SK-N-SH (cell line): ENCODE measurements at regions not wholly inside any gene's neighbourhood (a gene's known extent, or its start where the extent isn't known, plus 50 kb on each side); places are given as distances from the start of the nearest gene placed in this dataset.

Experiments
- CTCF ChIA-PET: fragments of 300-600, 350-600 bp; formaldehyde crosslinking; extraction: SDS; loops from one replicate; lab custom pipeline; 2021; lab: Yijun Ruan, JAX
- POLR2A ChIA-PET: fragments of 350-600 bp; sonication (Branson Sonifier 250); formaldehyde crosslinking; extraction: SDS; loops from one replicate; lab custom pipeline; 2020; ENCODE audit warnings: antibody characterized with exemption, inconsistent platforms; lab: Yijun Ruan, JAX
- DNase-seq: peaks from one replicate; pipeline ENCODE4 v3.0.0; 2012
- H2AFZ ChIP-seq: fragments of 200-600 bp; sonication (generic); 2 replicates; pipeline ENCODE4 v1.8.1; 2016; ENCODE audit warnings: antibody characterized with exemption, mild to moderate bottlenecking, low read depth
- H3F3A ChIP-seq: fragments of 200-600 bp; sonication (generic); replicated peaks from 2 replicates; pipeline ENCODE3; 2016; ENCODE audit warnings: antibody characterized with exemption, mild to moderate bottlenecking; ENCODE audit not compliant: insufficient read depth
- H3K27ac ChIP-seq, 2 experiments: fragments of 200-500 bp in 1 of 2; fragments of 200-600 bp in 1 of 2; sonication (Bioruptor generic) in 1 of 2; sonication (generic), shearing (Covaris generic) in 1 of 2; 2 replicates each; pipeline versions ENCODE4 v1.5.1 to v1.6.1; 2014 to 2016; ENCODE audit warnings: low read depth in 2 of 2, inconsistent platforms in 1 of 2, low read length in 1 of 2, mild to moderate bottlenecking in 1 of 2, mixed read lengths in 1 of 2
- H3K27me3 ChIP-seq: fragments of 200-600 bp; sonication (generic), shearing (Covaris generic); 2 replicates; pipeline ENCODE4 v1.6.1; 2016; ENCODE audit warnings: mixed run types; ENCODE audit not compliant: insufficient read depth
- H3K36me3 ChIP-seq, 2 experiments: fragments of 200-500 bp in 1 of 2; fragments of 200-600 bp in 1 of 2; sonication (Bioruptor generic) in 1 of 2; sonication (generic) in 1 of 2; replicated peaks in 1 of 2; 2 replicates each; pipeline versions ENCODE3 to v1.5.1; 2014 to 2016; ENCODE audit warnings: low read length in 1 of 2, mild to moderate bottlenecking in 1 of 2; ENCODE audit not compliant: insufficient read depth in 2 of 2, control insufficient read depth in 1 of 2
- H3K4me1 ChIP-seq, 2 experiments: fragments of 200-500 bp in 1 of 2; fragments of 200-600 bp in 1 of 2; sonication (Bioruptor generic) in 1 of 2; sonication (generic), shearing (Covaris generic) in 1 of 2; 2 replicates each; pipeline versions ENCODE4 v1.5.1 to v1.6.1; 2014 to 2016; ENCODE audit warnings: low read depth in 1 of 2, low read length in 1 of 2, mixed run types in 1 of 2; ENCODE audit not compliant: insufficient read depth in 2 of 2, control insufficient read depth in 1 of 2
- H3K4me2 ChIP-seq: fragments of 200-600 bp; sonication (generic), shearing (Covaris generic); 2 replicates; pipeline ENCODE4 v1.6.1; 2017; ENCODE audit warnings: mixed run types
- H3K4me3 ChIP-seq, 2 experiments: fragments of 200-500 bp in 1 of 2; fragments of 200-600 bp in 1 of 2; sonication (Bioruptor generic) in 1 of 2; sonication (generic), shearing (Covaris generic) in 1 of 2; 2 replicates each; pipeline versions ENCODE4 v1.5.1 to v1.8.1; 2014 to 2016; ENCODE audit warnings: low read depth in 2 of 2, inconsistent platforms in 1 of 2, low read length in 1 of 2, mild to moderate bottlenecking in 1 of 2, mixed read lengths in 1 of 2, moderate library complexity in 1 of 2
- H3K79me2 ChIP-seq: fragments of 200-600 bp; sonication (generic); 2 replicates; pipeline ENCODE4 v1.8.1; 2017; ENCODE audit warnings: mild to moderate bottlenecking; ENCODE audit not compliant: insufficient read depth
- H3K9ac ChIP-seq: fragments of 200-600 bp; sonication (generic); 2 replicates; pipeline ENCODE4 v1.6.1; 2017; ENCODE audit warnings: mixed run types
- H3K9me2 ChIP-seq: fragments of 200-600 bp; sonication (generic); 2 replicates; pipeline ENCODE4 v1.6.1; 2017; ENCODE audit warnings: mixed run types
- H3K9me3 ChIP-seq: fragments of 200-600 bp; sonication (generic); 2 replicates; pipeline ENCODE4 v1.6.1; 2017; ENCODE audit warnings: mixed run types, mild to moderate bottlenecking, moderate library complexity
- H4K20me1 ChIP-seq: fragments of 200-600 bp; sonication (generic); 2 replicates; pipeline ENCODE4 v1.6.1; 2017; ENCODE audit warnings: mild to moderate bottlenecking, mixed run types; ENCODE audit not compliant: insufficient read depth
- ELF1 ChIP-seq: IDR thresholded peaks from 2 replicates; pipeline ENCODE4 v1.4.0; 2012
- EP300 ChIP-seq, 2 experiments: IDR thresholded peaks; 2 replicates each; pipeline versions ENCODE4 v1.4.0 to v1.6.1; 2012; ENCODE audit warnings: borderline replicate concordance in 1 of 2, low read depth in 1 of 2, low read length in 1 of 2
- FOXJ3 ChIP-seq: sonication (generic); formaldehyde crosslinking; IDR thresholded peaks from 2 replicates; pipeline ENCODE4 v1.5.1; 2020; ENCODE audit warnings: mild to moderate bottlenecking, missing genetic modification reagents
- MAX ChIP-seq: IDR thresholded peaks from 2 replicates; pipeline ENCODE4 v1.4.0; 2012; ENCODE audit warnings: low read depth
- MEF2A ChIP-seq: IDR thresholded peaks from 2 replicates; pipeline ENCODE4 v1.4.0; 2012; ENCODE audit warnings: low read depth, borderline replicate concordance
- MXI1 ChIP-seq: IDR thresholded peaks from 2 replicates; pipeline ENCODE4 v1.6.1; 2012; ENCODE audit warnings: mild to moderate bottlenecking, low read depth, low read length, improper control_type of control experiment
- NRF1 ChIP-seq: IDR thresholded peaks from 2 replicates; pipeline ENCODE4 v1.6.1; 2012; ENCODE audit warnings: low read depth, mild to moderate bottlenecking, low read length
- REST ChIP-seq: IDR thresholded peaks from 2 replicates; pipeline ENCODE4 v1.6.1; 2012; ENCODE audit warnings: mild to moderate bottlenecking, low read depth, low read length, moderate library complexity
- RXRA ChIP-seq: IDR thresholded peaks from 2 replicates; pipeline ENCODE4 v1.4.0; 2012; ENCODE audit warnings: low read depth, mild to moderate bottlenecking, borderline replicate concordance
- SIN3A ChIP-seq: IDR thresholded peaks from 2 replicates; pipeline ENCODE4 v1.6.1; 2012; ENCODE audit warnings: low read depth, mild to moderate bottlenecking, low read length, moderate library complexity, borderline replicate concordance
- SMC3 ChIP-seq: IDR thresholded peaks from 2 replicates; pipeline ENCODE4 v1.6.1; 2012; ENCODE audit warnings: low read depth, low read length, improper control_type of control experiment
- TCF12 ChIP-seq: IDR thresholded peaks from 2 replicates; pipeline ENCODE4 v1.4.0; 2012
- USF1 ChIP-seq: IDR thresholded peaks from 2 replicates; pipeline ENCODE4 v1.4.0; 2012; ENCODE audit warnings: low read depth, borderline replicate concordance
- YY1 ChIP-seq: IDR thresholded peaks from 2 replicates; pipeline ENCODE4 v1.4.0; 2012; ENCODE audit warnings: low read depth, mild to moderate bottlenecking
- WGBS: methylation state at CpG from one replicate; pipeline ENCODE4 v1.1.6; 2017; ENCODE audit warnings: low lambda C conversion rate; 5-methylcytosine and 5-hydroxymethylcytosine counted together
- TF ChIP-seq, protein P1 (sequence below): fragments of 150-350 bp; IDR thresholded peaks from 2 replicates; pipeline ENCODE4 v1.6.1; 2017; ENCODE audit warnings: antibody characterized with exemption, low read length, low read depth, borderline replicate concordance

DNA sequence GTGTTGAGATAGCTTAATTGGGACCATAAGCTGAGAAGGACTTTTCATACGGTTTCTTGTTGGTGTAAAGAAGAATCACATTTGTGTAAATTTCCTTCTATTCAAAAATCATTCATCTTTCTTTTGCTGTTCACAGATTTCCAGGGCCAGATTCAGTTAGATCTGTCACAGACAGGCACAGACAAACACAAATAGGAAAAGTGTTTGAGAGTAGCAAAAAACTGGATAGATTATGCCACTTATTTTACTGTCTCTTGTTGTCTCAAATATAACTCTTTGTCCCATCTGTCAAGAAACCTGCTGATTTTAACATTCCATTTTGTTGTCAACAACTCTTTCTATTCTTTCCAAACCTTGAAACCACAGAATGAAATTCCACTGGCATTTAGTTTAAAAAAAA lies 142.8 kb downstream of the ID4 start:
- no peak for TF ChIP-seq ELF1
- no peak for TF ChIP-seq FOXJ3
- TF ChIP-seq RXRA: no peak
- TF ChIP-seq MEF2A: no peak
- TF ChIP-seq SIN3A: no peak
- no peak for TF ChIP-seq TCF12
- TF ChIP-seq YY1: no peak
- TF ChIP-seq MXI1: no peak
- TF ChIP-seq NRF1: no peak
- no peak for TF ChIP-seq MAX
- no peak for TF ChIP-seq REST
- no peak for TF ChIP-seq SMC3
- TF ChIP-seq EP300 (IDR thresholded peaks at IDR 0.05; ENCODE audit: borderline replicate concordance in 1 of 2, low read depth in 1 of 2, low read length in 1 of 2): no peak
- TF ChIP-seq USF1: no peak
- TF ChIP-seq, protein P1, sequence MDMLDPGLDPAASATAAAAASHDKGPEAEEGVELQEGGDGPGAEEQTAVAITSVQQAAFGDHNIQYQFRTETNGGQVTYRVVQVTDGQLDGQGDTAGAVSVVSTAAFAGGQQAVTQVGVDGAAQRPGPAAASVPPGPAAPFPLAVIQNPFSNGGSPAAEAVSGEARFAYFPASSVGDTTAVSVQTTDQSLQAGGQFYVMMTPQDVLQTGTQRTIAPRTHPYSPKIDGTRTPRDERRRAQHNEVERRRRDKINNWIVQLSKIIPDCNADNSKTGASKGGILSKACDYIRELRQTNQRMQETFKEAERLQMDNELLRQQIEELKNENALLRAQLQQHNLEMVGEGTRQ: no peak
- H3K4me1 ChIP-seq: no peaks in the 10 kb centered on the region
- 0% methylated on average over 1 of the region's 1 CpG for WGBS
- H3K9me2 ChIP-seq: no peaks in the 10 kb centered on the region
- H3F3A ChIP-seq: no peaks in the 10 kb centered on the region
- H4K20me1 ChIP-seq: no peaks in the 10 kb centered on the region
- H3K79me2 ChIP-seq: no peaks in the 10 kb centered on the region
- no peak overlapping the region for H3K4me2 ChIP-seq
- 0 out of 2 replicates have a peak, but pooled peaks cover 6% of the 10 kb centered on the region for H3K27me3 ChIP-seq
- no peaks in the 10 kb centered on the region for H3K9me3 ChIP-seq
- ChIA-PET POLR2A (no interaction called here), CTCF (no interaction called here)
- no peak overlapping the region for H2AFZ ChIP-seq
- H3K27ac ChIP-seq: no peak overlapping the region
- no peak overlapping the region for H3K9ac ChIP-seq
- H3K36me3 ChIP-seq: no peaks in the 10 kb centered on the region
- no peak overlapping the region for H3K4me3 ChIP-seq
- no peak for DNase-seq
